ENCODE measurements at regions not wholly inside any gene's neighbourhood (a gene's known extent, or its start where the extent isn't known, plus 50 kb on each side); places are given as distances from the start of the nearest gene placed in this dataset.

DNA sequence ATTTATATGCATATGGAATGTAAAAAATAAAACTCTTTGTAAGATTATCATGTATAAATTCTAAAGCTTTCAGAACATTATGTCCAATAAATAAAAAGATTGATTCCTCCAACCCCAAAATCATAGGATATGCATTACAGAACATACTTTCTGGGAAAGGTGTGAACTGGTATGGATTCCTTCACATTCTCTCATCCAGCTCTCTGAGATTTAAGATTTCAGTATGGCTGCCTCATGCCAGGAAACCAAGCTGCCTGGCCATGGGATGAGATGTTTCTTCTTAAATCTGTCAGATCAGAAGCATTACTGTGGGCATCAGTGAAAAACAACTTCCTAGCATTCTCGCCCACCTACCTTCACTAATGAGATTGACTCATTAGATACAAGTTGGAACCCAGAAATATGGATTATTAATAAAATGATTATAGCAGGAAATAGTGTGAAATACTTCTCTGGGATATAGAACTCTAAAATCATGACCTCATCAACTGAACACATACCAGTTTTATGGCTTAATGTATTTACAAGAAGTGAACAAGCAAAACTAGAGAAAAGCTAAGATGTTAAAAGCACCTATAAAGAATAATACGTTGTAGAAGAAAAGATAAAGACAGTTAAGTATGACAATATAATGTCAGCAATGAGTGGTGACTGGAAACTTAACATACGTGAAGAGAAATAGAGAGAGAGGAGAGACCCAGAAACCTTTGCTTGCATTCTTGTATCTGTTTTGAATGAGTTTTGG lies 171.6 kb upstream of the PHACTR1 start:
- Histone ChIP-seq H3K9me3 (ENCODE audit: low read length) (no peaks in the 10 kb centered on the region), H3K27ac (ENCODE audit: low read depth, low read length, poor library complexity, severe bottlenecking) (no peak overlapping the region), H3F3A (ENCODE audit: insufficient read depth, low read length) (no peaks in the 10 kb centered on the region), H3K9ac (ENCODE audit: low read length) (no peak overlapping the region), H3K79me2 (ENCODE audit: insufficient read depth, low read length) (no peaks in the 10 kb centered on the region), H2AFZ (ENCODE audit: low read length) (no peak overlapping the region), H3K9me2 (ENCODE audit: low read depth, low read length) (no peaks in the 10 kb centered on the region), H3K4me2 (ENCODE audit: low read length) (no peak overlapping the region), H4K20me1 (ENCODE audit: insufficient read depth, low read length) (no peaks in the 10 kb centered on the region), H3K4me3 (ENCODE audit: low read depth, low read length, poor library complexity, severe bottlenecking) (no peak overlapping the region), H3K36me3 (ENCODE audit: insufficient read depth, low read length) (no peaks in the 10 kb centered on the region; the same call in 1 of the 2 replicates), H3K27me3 (ENCODE audit: insufficient read depth, low read length) (no peaks in the 10 kb centered on the region), H3K4me1 (ENCODE audit: insufficient read depth, low read length, severe bottlenecking) (no peaks in the 10 kb centered on the region)
- TF ChIP-seq, protein P1, sequence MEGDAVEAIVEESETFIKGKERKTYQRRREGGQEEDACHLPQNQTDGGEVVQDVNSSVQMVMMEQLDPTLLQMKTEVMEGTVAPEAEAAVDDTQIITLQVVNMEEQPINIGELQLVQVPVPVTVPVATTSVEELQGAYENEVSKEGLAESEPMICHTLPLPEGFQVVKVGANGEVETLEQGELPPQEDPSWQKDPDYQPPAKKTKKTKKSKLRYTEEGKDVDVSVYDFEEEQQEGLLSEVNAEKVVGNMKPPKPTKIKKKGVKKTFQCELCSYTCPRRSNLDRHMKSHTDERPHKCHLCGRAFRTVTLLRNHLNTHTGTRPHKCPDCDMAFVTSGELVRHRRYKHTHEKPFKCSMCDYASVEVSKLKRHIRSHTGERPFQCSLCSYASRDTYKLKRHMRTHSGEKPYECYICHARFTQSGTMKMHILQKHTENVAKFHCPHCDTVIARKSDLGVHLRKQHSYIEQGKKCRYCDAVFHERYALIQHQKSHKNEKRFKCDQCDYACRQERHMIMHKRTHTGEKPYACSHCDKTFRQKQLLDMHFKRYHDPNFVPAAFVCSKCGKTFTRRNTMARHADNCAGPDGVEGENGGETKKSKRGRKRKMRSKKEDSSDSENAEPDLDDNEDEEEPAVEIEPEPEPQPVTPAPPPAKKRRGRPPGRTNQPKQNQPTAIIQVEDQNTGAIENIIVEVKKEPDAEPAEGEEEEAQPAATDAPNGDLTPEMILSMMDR (IDR thresholded peaks at IDR 0.05; ENCODE audit: low read length) = no peak
- no peak for TF ChIP-seq EZH2 (IDR thresholded peaks at IDR 0.05; ENCODE audit: borderline replicate concordance, low read length)

- Histone ChIP-seq H3K9me3 (ENCODE audit: low read length) (no peaks in the 10 kb centered on the region), H3K27me3 (ENCODE audit: insufficient read depth, low read length) (no peaks in the 10 kb centered on the region), H3K9me2 (ENCODE audit: low read depth, low read length) (no peaks in the 10 kb centered on the region), H3K27ac (ENCODE audit: low read depth, low read length, poor library complexity, severe bottlenecking) (no peak overlapping the region), H3K4me2 (ENCODE audit: low read length) (no peak overlapping the region), H3K79me2 (ENCODE audit: insufficient read depth, low read length) (no peaks in the 10 kb centered on the region), H3K9ac (ENCODE audit: low read length) (no peak overlapping the region), H3K4me1 (ENCODE audit: insufficient read depth, low read length, severe bottlenecking) (no peaks in the 10 kb centered on the region), H2AFZ (ENCODE audit: low read length) (no peak overlapping the region), H3K4me3 (ENCODE audit: low read depth, low read length, poor library complexity, severe bottlenecking) (no peak overlapping the region), H3K36me3 (ENCODE audit: insufficient read depth, low read length) (no peaks in the 10 kb centered on the region; the same call in 1 of the 2 replicates), H4K20me1 (ENCODE audit: insufficient read depth, low read length) (no peaks in the 10 kb centered on the region), H3F3A (ENCODE audit: insufficient read depth, low read length) (no peaks in the 10 kb centered on the region)
- TF ChIP-seq EZH2 (IDR thresholded peaks at IDR 0.05; ENCODE audit: borderline replicate concordance, low read length) = no peak
- TF ChIP-seq, protein P1 (IDR thresholded peaks at IDR 0.05; ENCODE audit: low read length) = no peak
Observed at GRCh38 chr6:12545619-12546409, 170.8 kb upstream of the PHACTR1 start.

DNA sequence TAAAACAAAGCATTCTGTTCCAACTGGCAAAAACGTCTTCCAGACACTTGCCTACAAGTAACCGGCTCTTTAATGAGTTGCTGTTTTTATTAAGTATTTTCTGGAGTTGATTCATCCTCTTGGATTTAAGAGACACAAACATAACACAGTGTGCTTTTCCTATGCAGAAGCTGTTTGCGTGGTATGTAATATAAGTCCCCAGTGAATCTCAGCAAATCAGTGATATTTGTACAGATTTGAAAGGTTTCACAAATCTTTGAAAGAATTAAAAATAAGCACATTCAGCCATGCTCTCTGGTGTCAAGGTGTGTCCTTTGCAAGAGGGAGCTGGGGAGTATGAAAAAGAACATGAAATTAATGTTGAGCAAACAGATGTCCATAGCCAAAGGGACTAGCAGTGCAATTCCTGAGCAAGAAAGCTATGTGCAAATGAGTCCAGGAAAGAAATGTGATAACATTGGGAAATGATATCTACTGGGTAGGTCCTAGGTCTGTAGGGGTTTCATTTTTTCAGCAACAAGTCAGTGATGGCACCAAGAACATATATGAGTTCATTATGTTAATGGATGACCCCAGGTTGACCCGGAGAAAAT lies 170.1 kb upstream of the PHACTR1 start:
- Histone ChIP-seq H3K4me3 (ENCODE audit: low read depth, low read length, poor library complexity, severe bottlenecking) (no peak overlapping the region), H3K9me3 (ENCODE audit: low read length) (no peaks in the 10 kb centered on the region), H3F3A (ENCODE audit: insufficient read depth, low read length) (no peaks in the 10 kb centered on the region), H3K4me1 (ENCODE audit: insufficient read depth, low read length, severe bottlenecking) (no peaks in the 10 kb centered on the region), H3K36me3 (ENCODE audit: insufficient read depth, low read length) (no peaks in the 10 kb centered on the region; the same call in 1 of the 2 replicates), H3K27me3 (ENCODE audit: insufficient read depth, low read length) (no peaks in the 10 kb centered on the region), H3K4me2 (ENCODE audit: low read length) (no peak overlapping the region), H3K9ac (ENCODE audit: low read length) (no peak overlapping the region), H4K20me1 (ENCODE audit: insufficient read depth, low read length) (no peaks in the 10 kb centered on the region), H3K79me2 (ENCODE audit: insufficient read depth, low read length) (no peaks in the 10 kb centered on the region), H2AFZ (ENCODE audit: low read length) (no peak overlapping the region), H3K27ac (ENCODE audit: low read depth, low read length, poor library complexity, severe bottlenecking) (no peak overlapping the region), H3K9me2 (ENCODE audit: low read depth, low read length) (no peaks in the 10 kb centered on the region)
- TF ChIP-seq EZH2 (IDR thresholded peaks at IDR 0.05; ENCODE audit: borderline replicate concordance, low read length) = no peak
- TF ChIP-seq, protein P1 (IDR thresholded peaks at IDR 0.05; ENCODE audit: low read length) = no peak
